ENCODE measurements at regions not wholly inside any gene's neighbourhood (a gene's known extent, or its start where the extent isn't known, plus 50 kb on each side); places are given as distances from the start of the nearest gene placed in this dataset.

DNA sequence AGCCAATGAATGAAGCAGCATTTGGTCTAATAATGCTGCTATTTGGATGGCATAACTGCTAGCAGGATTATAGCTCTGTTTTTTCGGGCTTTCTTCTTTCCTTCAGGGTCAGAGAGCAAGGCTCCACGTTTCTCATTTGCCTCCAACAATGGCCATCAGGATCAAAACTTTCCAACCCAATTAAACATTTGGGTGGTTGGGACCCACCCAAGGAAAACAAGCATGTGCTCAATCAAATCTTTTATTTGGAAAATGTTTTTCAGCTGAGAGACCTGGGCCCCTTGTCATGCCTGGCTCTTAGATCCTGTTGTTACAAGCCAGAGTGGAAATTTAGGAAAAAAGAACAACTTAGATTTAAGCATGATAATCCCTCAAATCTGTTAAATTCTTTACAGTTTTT lies 373.1 kb upstream of the USP24 start:
- TF ChIP-seq, protein P1, sequence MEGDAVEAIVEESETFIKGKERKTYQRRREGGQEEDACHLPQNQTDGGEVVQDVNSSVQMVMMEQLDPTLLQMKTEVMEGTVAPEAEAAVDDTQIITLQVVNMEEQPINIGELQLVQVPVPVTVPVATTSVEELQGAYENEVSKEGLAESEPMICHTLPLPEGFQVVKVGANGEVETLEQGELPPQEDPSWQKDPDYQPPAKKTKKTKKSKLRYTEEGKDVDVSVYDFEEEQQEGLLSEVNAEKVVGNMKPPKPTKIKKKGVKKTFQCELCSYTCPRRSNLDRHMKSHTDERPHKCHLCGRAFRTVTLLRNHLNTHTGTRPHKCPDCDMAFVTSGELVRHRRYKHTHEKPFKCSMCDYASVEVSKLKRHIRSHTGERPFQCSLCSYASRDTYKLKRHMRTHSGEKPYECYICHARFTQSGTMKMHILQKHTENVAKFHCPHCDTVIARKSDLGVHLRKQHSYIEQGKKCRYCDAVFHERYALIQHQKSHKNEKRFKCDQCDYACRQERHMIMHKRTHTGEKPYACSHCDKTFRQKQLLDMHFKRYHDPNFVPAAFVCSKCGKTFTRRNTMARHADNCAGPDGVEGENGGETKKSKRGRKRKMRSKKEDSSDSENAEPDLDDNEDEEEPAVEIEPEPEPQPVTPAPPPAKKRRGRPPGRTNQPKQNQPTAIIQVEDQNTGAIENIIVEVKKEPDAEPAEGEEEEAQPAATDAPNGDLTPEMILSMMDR (conservative IDR thresholded peaks at IDR 0.05; ENCODE audit: low read length) = no peak
- no peak for TF ChIP-seq EZH2phosphoT487 (IDR thresholded peaks at IDR 0.05; ENCODE audit: borderline replicate concordance)

Data from Loucy (cell line).